ENCODE measurements at regions not wholly inside any gene's neighbourhood (a gene's known extent, or its start where the extent isn't known, plus 50 kb on each side); places are given as distances from the start of the nearest gene placed in this dataset.

DNA sequence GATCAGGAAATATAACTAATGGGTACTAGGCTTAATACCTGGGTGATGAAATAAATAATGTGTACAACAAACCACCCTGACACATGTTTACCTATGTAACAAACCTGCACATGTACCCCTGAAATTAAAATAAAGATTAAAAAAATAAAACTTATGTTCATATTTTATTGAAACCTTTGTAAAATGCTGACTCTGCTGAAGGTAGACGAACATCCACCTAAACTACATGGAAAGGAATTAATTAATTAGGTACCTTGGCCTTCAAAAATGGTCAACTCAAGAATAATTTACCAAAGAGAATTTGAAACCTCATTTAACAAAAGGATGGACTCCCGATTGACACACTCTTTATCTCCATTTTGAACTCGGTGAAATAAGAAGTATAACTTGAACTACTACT lies 152.3 kb upstream of the OR13F1 start:
- H3K27me3 ChIP-seq (replicated peaks in 1 of 4; ENCODE audit: control extremely low read depth in 1 of 4, control insufficient read depth in 3 of 4, insufficient read depth in 4 of 4, low read length in 3 of 4): no peaks in the 10 kb centered on the region
- no peak for DNase-seq
- no peak overlapping the region for H2AFZ ChIP-seq (ENCODE audit: insufficient read depth, low read depth, low read length, poor library complexity, severe bottlenecking)
- ChIA-PET CTCF (no interaction called here), POLR2A (no interaction called here)
- no peaks in the 10 kb centered on the region for H3K79me2 ChIP-seq (ENCODE audit: control insufficient read depth, insufficient read depth, low read length)
- H3K9me3 ChIP-seq (ENCODE audit: control extremely low read depth in 1 of 3, control insufficient read depth in 2 of 3, insufficient read depth in 1 of 3, low read length in 2 of 3): no peaks in the 10 kb centered on the region
- no peak overlapping the region for H3K4me3 ChIP-seq (ENCODE audit: control extremely low read depth in 1 of 5, extremely low read depth in 1 of 5, insufficient read depth in 1 of 5, low read depth in 2 of 5, low read length in 4 of 5)
- Mint-ChIP-seq H3K4me3 (no peak overlapping the region), H3K27me3 (no peaks in the 10 kb centered on the region), H3K4me1 (no peaks in the 10 kb centered on the region), H3K9me3 (ENCODE audit: insufficient read depth) (no peaks in the 10 kb centered on the region), H3K27ac (no peak overlapping the region)
- H4K20me1 ChIP-seq (ENCODE audit: control insufficient read depth, insufficient read depth, low read length, poor library complexity, severe bottlenecking): no peaks in the 10 kb centered on the region
- ATAC-seq (ENCODE audit: low read depth): no peak
- no peaks in the 10 kb centered on the region for H3K36me3 ChIP-seq (replicated peaks in 1 of 2; ENCODE audit: control extremely low read depth in 1 of 2, control insufficient read depth in 1 of 2, extremely low read depth in 1 of 2, insufficient read depth in 2 of 2, low read length in 1 of 2)
- intact Hi-C loops (cut with micrococcal nuclease): no loop called here
- WGBS (ENCODE audit: insufficient coverage): no CpG with 5 or more reads among the region's 3 CpGs
- no peaks in the 10 kb centered on the region for H3K4me1 ChIP-seq (ENCODE audit: control insufficient read depth in 2 of 2, insufficient read depth in 2 of 2, low read length in 2 of 2)
- no peak overlapping the region for H3K9ac ChIP-seq (ENCODE audit: low read length)
- H3K4me2 ChIP-seq (replicated peaks; ENCODE audit: low read depth, low read length, poor library complexity, severe bottlenecking): no peak overlapping the region
- no peak overlapping the region for H3K27ac ChIP-seq (ENCODE audit: low read length in 2 of 2)
- TF ChIP-seq EZH2 (IDR thresholded peaks at IDR 0.05; ENCODE audit: borderline replicate concordance, insufficient read depth, low read depth, low read length, poor library complexity, severe bottlenecking): no peak
- TF ChIP-seq, protein P1, sequence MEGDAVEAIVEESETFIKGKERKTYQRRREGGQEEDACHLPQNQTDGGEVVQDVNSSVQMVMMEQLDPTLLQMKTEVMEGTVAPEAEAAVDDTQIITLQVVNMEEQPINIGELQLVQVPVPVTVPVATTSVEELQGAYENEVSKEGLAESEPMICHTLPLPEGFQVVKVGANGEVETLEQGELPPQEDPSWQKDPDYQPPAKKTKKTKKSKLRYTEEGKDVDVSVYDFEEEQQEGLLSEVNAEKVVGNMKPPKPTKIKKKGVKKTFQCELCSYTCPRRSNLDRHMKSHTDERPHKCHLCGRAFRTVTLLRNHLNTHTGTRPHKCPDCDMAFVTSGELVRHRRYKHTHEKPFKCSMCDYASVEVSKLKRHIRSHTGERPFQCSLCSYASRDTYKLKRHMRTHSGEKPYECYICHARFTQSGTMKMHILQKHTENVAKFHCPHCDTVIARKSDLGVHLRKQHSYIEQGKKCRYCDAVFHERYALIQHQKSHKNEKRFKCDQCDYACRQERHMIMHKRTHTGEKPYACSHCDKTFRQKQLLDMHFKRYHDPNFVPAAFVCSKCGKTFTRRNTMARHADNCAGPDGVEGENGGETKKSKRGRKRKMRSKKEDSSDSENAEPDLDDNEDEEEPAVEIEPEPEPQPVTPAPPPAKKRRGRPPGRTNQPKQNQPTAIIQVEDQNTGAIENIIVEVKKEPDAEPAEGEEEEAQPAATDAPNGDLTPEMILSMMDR (IDR thresholded peaks at IDR 0.05): no peak

GRCh38 chr9:104361207-104361606 lies 142.9 kb upstream of the OR13F1 start:
- Mint-ChIP-seq H3K4me3 (no peak overlapping the region), H3K27me3 (no peaks in the 10 kb centered on the region), H3K27ac (no peak overlapping the region), H3K4me1 (no peaks in the 10 kb centered on the region), H3K9me3 (ENCODE audit: insufficient read depth) (peaks cover 2% of the 10 kb centered on the region)
- no peak for TF ChIP-seq EZH2 (IDR thresholded peaks at IDR 0.05; ENCODE audit: borderline replicate concordance, insufficient read depth, low read depth, low read length, poor library complexity, severe bottlenecking)
- TF ChIP-seq, protein P1 (IDR thresholded peaks at IDR 0.05): no peak
- Histone ChIP-seq H3K79me2 (ENCODE audit: control insufficient read depth, insufficient read depth, low read length) (no peaks in the 10 kb centered on the region), H3K4me2 (replicated peaks; ENCODE audit: low read depth, low read length, poor library complexity, severe bottlenecking) (no peak overlapping the region), H2AFZ (ENCODE audit: insufficient read depth, low read depth, low read length, poor library complexity, severe bottlenecking) (no peak overlapping the region), H3K4me3 (ENCODE audit: control extremely low read depth in 1 of 5, extremely low read depth in 1 of 5, insufficient read depth in 1 of 5, low read depth in 2 of 5, low read length in 4 of 5) (no peak overlapping the region), H3K4me1 (ENCODE audit: control insufficient read depth in 2 of 2, insufficient read depth in 2 of 2, low read length in 2 of 2) (no peaks in the 10 kb centered on the region), H3K27me3 (replicated peaks in 1 of 4; ENCODE audit: control extremely low read depth in 1 of 4, control insufficient read depth in 3 of 4, insufficient read depth in 4 of 4, low read length in 3 of 4) (no peaks in the 10 kb centered on the region), H3K36me3 (replicated peaks in 1 of 2; ENCODE audit: control extremely low read depth in 1 of 2, control insufficient read depth in 1 of 2, extremely low read depth in 1 of 2, insufficient read depth in 2 of 2, low read length in 1 of 2) (no peaks in the 10 kb centered on the region), H4K20me1 (ENCODE audit: control insufficient read depth, insufficient read depth, low read length, poor library complexity, severe bottlenecking) (no peaks in the 10 kb centered on the region), H3K9ac (ENCODE audit: low read length) (no peak overlapping the region), H3K9me3 (ENCODE audit: control extremely low read depth in 1 of 3, control insufficient read depth in 2 of 3, insufficient read depth in 1 of 3, low read length in 2 of 3) (peaks cover 0 to 11% (median 0%) of the 10 kb centered on the region in 3 donors), H3K27ac (ENCODE audit: low read length in 2 of 2) (no peak overlapping the region)
- intact Hi-C loops (cut with micrococcal nuclease): no loop called here
- ChIA-PET POLR2A (no interaction called here), CTCF (no interaction called here)
- ATAC-seq (ENCODE audit: low read depth): no peak
- DNase-seq: no peak
- WGBS (ENCODE audit: insufficient coverage): 90% methylated on average over 9 of the region's 11 CpGs
